MG63 (cell line): ENCODE measurements at regions not wholly inside any gene's neighbourhood (a gene's known extent, or its start where the extent isn't known, plus 50 kb on each side); places are given as distances from the start of the nearest gene placed in this dataset.
A peak's percentile ranks its signal among the peaks of the same experiment; 100 is the strongest.

ENCODE experiments used
- DNase-seq: peaks from one replicate; pipeline ENCODE4 v3.0.0-alpha.2; 2020
- H3K27me3 ChIP-seq: fragments of 250-450 bp; sonication (Bioruptor Pico); 2 replicates; pipeline ENCODE4 v1.5.1; 2020; ENCODE audit warnings: mild to moderate bottlenecking, moderate library complexity
- H3K36me3 ChIP-seq: fragments of 250-450 bp; sonication (Bioruptor Pico); 2 replicates; pipeline ENCODE4 v1.5.1; 2020; ENCODE audit warnings: mild to moderate bottlenecking, moderate library complexity
- H3K4me3 ChIP-seq: fragments of 250-450 bp; sonication (Bioruptor Pico); 2 replicates; pipeline ENCODE4 v1.5.1; 2020; ENCODE audit warnings: mild to moderate bottlenecking, moderate library complexity
- H3K9me3 ChIP-seq: fragments of 250-450 bp; sonication (Bioruptor Pico); 2 replicates; pipeline ENCODE4 v1.5.1; 2020; ENCODE audit warnings: mild to moderate bottlenecking, moderate library complexity

DNA sequence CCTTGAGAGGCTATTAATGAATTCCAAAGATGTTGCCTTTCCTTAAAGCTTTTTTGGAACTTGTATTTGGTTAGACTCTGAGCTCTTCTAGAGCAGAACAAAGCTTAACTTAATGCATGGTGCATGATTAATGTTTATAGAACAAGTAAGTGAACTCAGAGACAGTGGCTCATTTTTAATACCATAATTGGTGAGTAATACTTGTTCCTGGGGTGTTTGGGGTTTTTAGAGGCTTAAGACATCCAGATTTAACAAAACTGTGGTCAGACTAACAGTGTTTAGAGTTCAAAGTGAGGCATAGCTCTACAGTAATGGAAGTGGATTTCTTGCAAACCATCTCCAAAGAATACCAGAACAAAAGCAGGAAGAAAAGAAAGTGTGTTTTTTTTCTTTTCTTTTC lies 73.7 kb upstream of the CTSC start:
- peaks cover 12% of the 10 kb centered on the region for H3K27me3 ChIP-seq
- no peak overlapping the region for H3K4me3 ChIP-seq
- no peak for DNase-seq
- 0 out of 2 replicates have a peak, but pooled peaks cover 2% of the 10 kb centered on the region for H3K9me3 ChIP-seq
- no peaks in the 10 kb centered on the region for H3K36me3 ChIP-seq

DNA sequence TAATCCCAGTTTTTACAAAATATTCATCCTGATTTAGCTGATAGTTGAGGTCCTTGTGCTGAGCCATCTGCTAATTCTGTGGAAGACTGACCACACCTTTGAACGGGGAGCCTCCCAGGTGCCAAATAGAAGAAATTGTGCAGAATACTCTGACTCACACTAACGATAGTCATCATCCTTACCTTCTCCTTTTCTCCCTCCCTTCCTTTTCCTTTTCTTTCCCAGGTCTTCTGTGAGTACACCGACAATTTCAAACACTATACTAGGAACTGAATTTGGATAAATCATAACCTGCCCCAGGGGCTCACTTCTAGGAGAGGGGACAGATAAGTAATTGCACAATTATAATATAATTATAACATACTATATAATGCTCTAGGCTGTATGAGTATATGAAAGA lies 73.1 kb upstream of the CTSC start:
- DNase-seq = no peak
- H3K9me3 ChIP-seq = 0 out of 2 replicates have a peak, but pooled peaks cover 2% of the 10 kb centered on the region
- no peak overlapping the region for H3K4me3 ChIP-seq
- peaks cover 12% of the 10 kb centered on the region for H3K27me3 ChIP-seq
- no peaks in the 10 kb centered on the region for H3K36me3 ChIP-seq

DNA sequence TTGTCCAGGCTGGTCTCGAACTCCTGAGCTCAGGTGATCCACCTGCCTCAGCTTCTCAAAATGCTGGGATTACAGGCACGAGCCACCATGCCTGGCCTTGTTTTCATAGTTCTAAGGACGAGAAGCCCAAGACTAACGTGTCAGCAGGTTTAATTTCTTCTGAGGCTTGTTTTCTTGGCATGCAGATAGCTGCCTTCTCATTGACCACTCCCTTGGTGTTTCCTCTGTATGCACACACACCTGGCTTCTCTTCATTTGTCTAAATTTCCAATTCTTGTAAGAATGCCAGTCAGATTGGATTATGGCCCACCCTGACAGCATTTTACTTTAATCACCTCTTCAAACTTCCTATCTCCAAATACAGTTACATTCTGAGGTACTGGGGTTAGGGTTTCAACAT lies 72.5 kb upstream of the CTSC start:
- Histone ChIP-seq H3K36me3 (no peaks in the 10 kb centered on the region), H3K9me3 (0 out of 2 replicates have a peak, but pooled peaks cover 2% of the 10 kb centered on the region), H3K27me3 (peaks cover 12% of the 10 kb centered on the region), H3K4me3 (no peak overlapping the region)
- DNase-seq = no peak

DNA sequence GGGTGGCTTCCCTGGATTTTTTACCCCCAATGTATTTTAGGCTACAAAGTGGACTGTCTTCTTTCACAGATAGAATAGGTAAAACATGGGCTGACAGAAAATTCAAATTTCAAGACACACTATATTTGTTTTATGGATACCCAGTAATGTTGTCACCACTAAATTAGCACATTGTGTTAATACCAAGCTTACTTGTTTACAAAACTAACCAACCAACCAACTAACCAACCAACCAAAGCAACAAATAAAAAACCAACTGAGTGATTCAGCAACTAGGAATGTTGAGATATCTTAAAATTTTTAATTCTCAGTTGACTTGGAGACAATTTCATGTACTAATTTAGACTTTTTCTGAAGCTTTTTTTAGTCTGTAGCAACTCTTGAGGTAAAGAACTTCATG lies 69.3 kb upstream of the CTSC start:
- Histone ChIP-seq H3K27me3 (0 out of 2 replicates have a peak, but pooled peaks cover 2% of the 10 kb centered on the region), H3K4me3 (no peak overlapping the region), H3K9me3 (0 out of 2 replicates have a peak, but pooled peaks cover 2% of the 10 kb centered on the region), H3K36me3 (no peaks in the 10 kb centered on the region)
- DNase-seq = no peak

DNA sequence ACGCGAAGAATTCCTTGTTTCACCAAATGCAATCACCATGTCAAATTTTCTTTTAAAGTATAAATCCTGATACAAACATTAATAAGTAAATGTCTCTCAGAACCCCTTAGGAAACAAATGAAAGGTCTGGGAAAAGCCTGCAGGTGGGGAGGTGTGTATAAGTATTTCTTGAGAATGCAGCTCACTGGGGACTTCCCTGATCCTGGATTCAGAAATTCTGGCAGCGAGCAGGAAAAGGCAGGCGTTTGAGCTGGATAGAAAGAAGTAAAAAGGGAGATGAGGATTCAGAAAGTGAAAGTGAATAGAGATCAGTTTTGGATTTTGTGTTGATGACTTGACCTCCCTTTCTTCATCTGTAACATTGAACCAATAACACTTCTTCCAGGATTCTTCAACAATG lies 68.3 kb upstream of the CTSC start:
- Histone ChIP-seq H3K27me3 (0 out of 2 replicates have a peak, but pooled peaks cover 2% of the 10 kb centered on the region), H3K4me3 (no peak overlapping the region), H3K36me3 (no peaks in the 10 kb centered on the region), H3K9me3 (0 out of 2 replicates have a peak, but pooled peaks cover 2% of the 10 kb centered on the region)
- no peak for DNase-seq

DNA sequence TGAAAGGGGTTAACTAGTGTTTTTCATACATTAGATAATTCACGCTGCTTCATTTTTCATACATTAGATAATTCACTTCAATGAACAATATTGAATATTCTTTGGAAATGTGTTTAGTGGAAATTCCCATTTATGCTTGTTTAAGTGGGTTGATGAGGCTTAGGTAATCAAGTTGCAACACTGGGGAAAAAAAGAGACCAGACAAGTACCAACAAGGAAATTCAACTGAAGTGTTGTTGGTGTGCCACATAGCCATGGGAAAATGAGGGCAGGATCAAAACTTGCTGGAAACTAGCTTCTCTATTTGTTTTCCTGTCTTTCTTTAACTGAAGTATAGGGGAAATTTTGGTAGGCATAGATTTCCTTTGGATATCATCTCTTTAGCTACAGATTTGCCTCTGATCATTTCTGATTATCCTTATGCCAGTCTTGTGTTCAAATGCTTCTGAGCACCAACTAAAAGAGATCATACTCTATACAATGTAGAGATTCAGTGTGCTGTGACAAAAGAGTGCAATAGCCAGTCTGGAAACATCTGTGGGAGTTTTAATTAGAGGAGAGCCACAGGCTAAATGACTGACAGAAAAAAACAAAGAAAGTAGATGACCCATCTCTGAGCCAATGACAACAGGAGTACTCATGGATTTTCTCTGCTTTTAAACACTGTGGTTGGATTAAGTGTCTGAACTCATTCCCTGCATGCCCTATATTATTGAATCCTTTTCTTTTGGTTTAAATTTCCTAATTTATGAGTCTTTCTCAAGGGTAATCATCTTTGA lies 67.6 kb upstream of the CTSC start:
- no peaks in the 10 kb centered on the region for H3K36me3 ChIP-seq
- 0 out of 2 replicates have a peak, but pooled peaks cover 2% of the 10 kb centered on the region for H3K9me3 ChIP-seq
- H3K4me3 ChIP-seq = no peak overlapping the region
- DNase-seq = no peak
- 0 out of 2 replicates have a peak, but pooled peaks cover 2% of the 10 kb centered on the region for H3K27me3 ChIP-seq

DNA sequence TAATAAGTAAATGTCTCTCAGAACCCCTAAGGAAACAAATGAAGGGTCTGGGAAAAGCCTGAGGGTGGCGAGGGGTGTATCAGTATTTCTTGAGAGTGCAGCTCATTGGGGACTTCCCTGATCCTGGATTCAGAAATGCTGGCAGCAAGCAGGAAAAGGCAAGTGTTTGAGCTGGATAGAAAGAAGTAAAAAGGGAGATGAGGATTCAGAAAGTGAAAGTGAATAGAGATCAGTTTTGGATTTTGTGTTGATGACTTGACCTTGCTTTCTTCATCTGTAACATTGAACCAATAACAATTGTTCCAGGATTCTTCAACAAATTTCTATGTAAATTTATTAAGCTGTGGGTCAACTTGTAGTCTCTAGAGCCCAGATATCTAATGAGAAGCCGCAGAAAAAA lies 66.9 kb upstream of the CTSC start:
- DNase-seq = no peak
- Histone ChIP-seq H3K9me3 (0 out of 2 replicates have a peak, but pooled peaks cover 2% of the 10 kb centered on the region), H3K36me3 (no peaks in the 10 kb centered on the region), H3K27me3 (no peaks in the 10 kb centered on the region), H3K4me3 (no peak overlapping the region)

DNA sequence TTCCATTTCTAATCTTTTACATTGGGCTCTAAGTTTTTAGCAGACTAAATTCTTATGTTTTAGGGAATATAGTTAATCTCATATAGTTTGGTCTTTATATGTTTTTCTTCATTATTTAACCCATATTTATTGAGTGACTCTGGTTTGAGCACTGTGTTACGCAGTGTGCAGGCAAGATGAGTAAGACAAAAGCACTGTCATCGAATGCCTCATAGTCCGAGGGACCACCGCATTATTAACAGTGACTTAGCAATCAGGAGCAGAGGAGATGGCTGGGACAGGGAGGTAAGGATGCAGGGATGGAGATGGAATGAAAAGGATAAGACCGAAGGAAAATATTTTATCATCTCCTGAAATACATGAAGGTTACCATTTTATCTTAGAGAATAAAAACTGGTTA lies 65.2 kb upstream of the CTSC start:
- no peaks in the 10 kb centered on the region for H3K27me3 ChIP-seq
- H3K9me3 ChIP-seq = 0 out of 2 replicates have a peak, but pooled peaks cover 2% of the 10 kb centered on the region
- H3K4me3 ChIP-seq = no peak overlapping the region
- H3K36me3 ChIP-seq = no peaks in the 10 kb centered on the region
- no peak for DNase-seq

DNA sequence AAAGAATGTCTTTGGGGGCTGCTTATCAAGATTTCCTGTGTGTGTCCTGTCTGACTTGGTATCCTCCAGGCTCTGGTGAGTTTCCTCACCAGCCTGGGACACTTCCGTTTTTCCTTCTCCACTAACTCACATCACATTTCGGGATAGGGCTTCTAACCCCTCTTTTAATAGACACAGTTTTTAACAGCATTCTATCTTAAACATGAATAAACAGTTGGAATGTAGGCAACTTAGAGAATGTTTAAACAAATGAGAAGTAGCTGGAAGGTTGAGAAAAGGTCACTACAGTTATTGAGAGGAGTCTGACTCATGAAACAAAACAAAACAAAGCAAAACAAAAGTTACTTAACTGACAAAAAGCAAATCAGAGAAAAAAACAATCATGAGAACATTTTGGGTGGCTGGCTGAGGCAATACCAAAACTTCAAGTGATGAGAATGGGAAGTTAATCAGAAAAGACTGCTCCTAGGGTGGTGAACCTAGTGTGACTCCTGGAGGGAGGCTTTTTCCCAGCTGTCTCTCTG lies 64.7 kb upstream of the CTSC start:
- peak; percentile 24 for DNase-seq
- Histone ChIP-seq H3K36me3 (no peaks in the 10 kb centered on the region), H3K27me3 (no peaks in the 10 kb centered on the region), H3K4me3 (no peak overlapping the region), H3K9me3 (0 out of 2 replicates have a peak, but pooled peaks cover 2% of the 10 kb centered on the region)

DNA sequence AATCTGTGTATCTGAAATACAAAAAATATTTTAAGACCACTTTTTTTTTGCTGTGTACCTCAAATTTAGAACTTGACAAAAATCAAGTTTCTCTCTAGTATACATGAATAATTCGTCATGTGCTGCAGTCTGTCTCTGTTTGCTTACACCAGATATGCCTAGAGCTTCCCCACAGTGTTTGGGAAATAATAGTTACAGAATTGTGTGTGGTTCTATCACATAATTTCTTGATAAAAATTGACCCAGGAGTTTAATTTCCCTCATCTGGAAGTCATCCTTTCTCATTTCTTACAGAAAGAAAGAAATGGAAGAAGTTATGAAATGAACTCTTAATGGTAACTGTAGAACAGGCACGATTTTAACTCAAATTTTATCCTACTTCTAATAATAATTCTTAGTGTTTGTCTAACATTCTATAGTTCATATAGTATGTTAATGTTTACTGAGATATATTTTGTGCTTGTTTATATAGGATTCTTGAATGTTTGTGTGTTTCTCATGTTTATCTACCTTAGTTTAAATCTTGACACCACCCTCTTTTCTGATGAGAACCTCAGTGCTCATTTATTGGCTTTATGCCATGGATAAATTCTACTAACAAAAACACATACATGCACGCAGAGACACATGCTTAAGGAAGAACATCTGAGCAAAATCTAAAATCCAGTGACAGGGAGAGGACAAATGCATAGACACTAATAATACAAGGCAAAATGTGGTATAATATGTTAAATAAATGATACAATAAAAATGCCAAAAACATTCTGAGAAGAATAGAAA lies 61.4 kb upstream of the CTSC start:
- no peaks in the 10 kb centered on the region for H3K27me3 ChIP-seq
- no peaks in the 10 kb centered on the region for H3K36me3 ChIP-seq
- H3K4me3 ChIP-seq = no peak overlapping the region
- no peak for DNase-seq
- no peaks in the 10 kb centered on the region for H3K9me3 ChIP-seq

DNA sequence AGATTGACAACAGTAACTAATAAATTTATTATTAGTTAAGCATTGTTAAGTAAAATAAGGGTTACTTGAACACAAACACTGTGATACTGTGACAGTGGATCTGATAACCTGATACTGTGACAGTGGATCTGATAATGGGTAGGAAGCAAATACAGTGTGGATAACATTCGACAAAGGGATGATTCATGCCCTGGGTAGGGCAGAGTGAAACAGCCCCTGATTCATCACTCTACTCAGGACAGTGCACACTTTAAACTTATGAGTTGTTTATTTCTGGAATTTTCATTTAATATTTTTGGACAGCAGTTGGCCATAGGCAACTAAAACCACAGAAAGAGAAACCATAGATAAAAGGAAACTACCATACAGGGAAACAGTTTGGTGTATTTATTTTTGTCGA lies 60.8 kb upstream of the CTSC start:
- Histone ChIP-seq H3K9me3 (no peaks in the 10 kb centered on the region), H3K27me3 (no peaks in the 10 kb centered on the region), H3K4me3 (no peak overlapping the region), H3K36me3 (no peaks in the 10 kb centered on the region)
- peak; percentile 58 for DNase-seq

DNA sequence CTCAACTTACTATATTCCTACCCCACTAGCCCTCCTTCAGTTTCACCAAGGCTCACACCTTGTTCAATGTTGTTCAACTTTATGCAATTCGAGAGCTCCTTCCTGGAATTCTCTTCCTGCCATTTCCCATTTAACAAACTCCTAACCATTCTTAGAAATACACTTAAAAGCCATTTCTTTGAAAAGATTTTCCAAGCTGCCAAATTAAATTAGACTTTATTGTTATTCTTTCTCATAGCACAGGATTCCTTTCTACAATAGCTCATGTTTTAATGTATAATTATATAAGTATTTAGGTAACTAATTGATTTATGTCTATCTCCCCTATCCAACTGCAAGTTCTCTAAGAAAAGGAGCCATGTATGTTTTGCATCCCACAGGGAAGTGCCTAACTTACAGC lies 52.7 kb upstream of the CTSC start:
- H3K27me3 ChIP-seq = no peaks in the 10 kb centered on the region
- DNase-seq = no peak
- no peaks in the 10 kb centered on the region for H3K9me3 ChIP-seq
- no peaks in the 10 kb centered on the region for H3K36me3 ChIP-seq
- no peak overlapping the region for H3K4me3 ChIP-seq

DNA sequence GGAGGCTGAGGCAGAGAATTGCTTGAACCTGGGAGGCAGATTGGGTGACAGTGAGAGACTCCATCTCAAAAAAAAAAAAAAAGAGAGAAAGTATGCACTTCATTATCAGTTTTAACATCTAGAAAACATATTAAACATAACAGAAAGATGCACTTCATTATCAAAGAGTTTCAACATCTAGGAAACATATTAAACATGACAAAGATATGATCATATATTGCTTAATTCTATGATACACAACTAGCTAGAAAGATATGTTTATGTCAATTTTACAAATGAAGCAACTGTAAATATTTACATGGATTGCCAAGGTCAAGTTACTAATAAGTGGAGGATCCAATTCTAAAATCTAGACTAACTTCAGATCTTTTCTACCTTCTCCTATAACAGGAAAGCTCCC lies 50.4 kb upstream of the CTSC start:
- H3K4me3 ChIP-seq = no peak overlapping the region
- no peaks in the 10 kb centered on the region for H3K36me3 ChIP-seq
- no peaks in the 10 kb centered on the region for H3K27me3 ChIP-seq

More for the DNA sequence above, 50.4 kb upstream of the CTSC start:
- no peaks in the 10 kb centered on the region for H3K9me3 ChIP-seq
- no peak for DNase-seq
